Adrenal gland (tissue), 5 donors: ENCODE measurements at regions not wholly inside any gene's neighbourhood (a gene's known extent, or its start where the extent isn't known, plus 50 kb on each side); places are given as distances from the start of the nearest gene placed in this dataset.

Experiments used
- POLR2A ChIP-seq, 2 donors: fragments of 450-650 bp; IDR thresholded peaks; one replicate each; pipeline ENCODE4 v1.6.1; 2017; ENCODE audit warnings: antibody characterized with exemption in 2 of 2, mild to moderate bottlenecking in 2 of 2, moderate library complexity in 1 of 2
- TF ChIP-seq, protein P1 (sequence below), 6 experiments: fragments of 450-650 bp in 4 of 6; fragments of 200-600 bp in 2 of 6; sonication (generic) in 1 of 6; IDR thresholded peaks; 1 replicate in 5 of 6; 2 replicates in 1 of 6; pipeline versions ENCODE4 v1.5.1 to v1.8.0; 2016 to 2021; ENCODE audit warnings: antibody characterized with exemption in 6 of 6, mild to moderate bottlenecking in 2 of 6, moderate library complexity in 1 of 6
- donor health status: DM: no; HTN: no; CAD: no.

DNA sequence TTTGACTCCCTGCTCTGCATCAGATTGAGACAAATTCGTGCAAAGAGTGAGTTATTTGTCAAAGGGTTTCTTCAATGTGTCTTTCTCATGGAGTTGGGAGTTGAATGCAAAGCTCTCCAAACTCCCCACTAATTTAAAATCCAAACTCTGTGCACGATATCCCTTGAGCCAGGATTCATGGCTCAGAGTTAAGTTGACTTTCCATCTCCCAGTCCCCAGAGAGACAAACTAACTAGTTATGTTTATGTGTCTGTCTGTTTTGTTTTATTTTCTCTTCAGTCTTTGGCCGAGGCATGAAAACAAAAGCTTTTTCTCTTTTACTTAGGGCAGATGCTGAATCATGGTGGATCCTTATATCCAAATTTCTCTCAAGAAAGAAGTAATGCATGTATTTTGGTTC is 570.0 kb upstream of the CDH5 start:
- TF ChIP-seq, protein P1, sequence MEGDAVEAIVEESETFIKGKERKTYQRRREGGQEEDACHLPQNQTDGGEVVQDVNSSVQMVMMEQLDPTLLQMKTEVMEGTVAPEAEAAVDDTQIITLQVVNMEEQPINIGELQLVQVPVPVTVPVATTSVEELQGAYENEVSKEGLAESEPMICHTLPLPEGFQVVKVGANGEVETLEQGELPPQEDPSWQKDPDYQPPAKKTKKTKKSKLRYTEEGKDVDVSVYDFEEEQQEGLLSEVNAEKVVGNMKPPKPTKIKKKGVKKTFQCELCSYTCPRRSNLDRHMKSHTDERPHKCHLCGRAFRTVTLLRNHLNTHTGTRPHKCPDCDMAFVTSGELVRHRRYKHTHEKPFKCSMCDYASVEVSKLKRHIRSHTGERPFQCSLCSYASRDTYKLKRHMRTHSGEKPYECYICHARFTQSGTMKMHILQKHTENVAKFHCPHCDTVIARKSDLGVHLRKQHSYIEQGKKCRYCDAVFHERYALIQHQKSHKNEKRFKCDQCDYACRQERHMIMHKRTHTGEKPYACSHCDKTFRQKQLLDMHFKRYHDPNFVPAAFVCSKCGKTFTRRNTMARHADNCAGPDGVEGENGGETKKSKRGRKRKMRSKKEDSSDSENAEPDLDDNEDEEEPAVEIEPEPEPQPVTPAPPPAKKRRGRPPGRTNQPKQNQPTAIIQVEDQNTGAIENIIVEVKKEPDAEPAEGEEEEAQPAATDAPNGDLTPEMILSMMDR (IDR thresholded peaks at IDR 0.05), result no peak
- no peak for TF ChIP-seq POLR2A (IDR thresholded peaks at IDR 0.05)
